ENCODE measurements at regions not wholly inside any gene's neighbourhood (a gene's known extent, or its start where the extent isn't known, plus 50 kb on each side); places are given as distances from the start of the nearest gene placed in this dataset.

DNA sequence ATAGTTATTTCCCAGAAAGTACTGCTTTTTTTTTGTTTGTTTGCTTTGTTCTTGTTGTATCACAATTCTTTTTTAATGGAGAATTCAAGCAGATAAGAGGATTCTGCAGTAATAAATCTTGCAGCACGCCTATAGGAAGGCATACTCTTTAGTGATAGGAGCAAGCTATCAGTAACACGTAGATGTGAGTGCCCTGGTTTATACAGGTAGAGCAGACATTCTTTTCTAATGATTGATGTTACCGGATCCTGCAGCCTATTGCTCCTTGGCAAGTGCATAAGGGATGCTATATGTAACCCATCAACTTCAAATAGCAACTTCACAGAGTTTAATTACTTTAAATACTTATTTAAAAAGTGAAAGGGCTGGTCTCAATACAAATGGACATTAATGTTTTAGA, 834.2 kb upstream of the GCFC2 start:
- Histone ChIP-seq H3K4me1 (ENCODE audit: insufficient read depth, low read length) (no peaks in the 10 kb centered on the region), H3K79me2 (ENCODE audit: insufficient read depth, low read length) (no peaks in the 10 kb centered on the region), H3K27me3 (ENCODE audit: insufficient read depth, low read length) (no peaks in the 10 kb centered on the region), H3K9me3 (ENCODE audit: low read depth, low read length) (no peaks in the 10 kb centered on the region), H3K36me3 (ENCODE audit: insufficient read depth, low read length) (no peaks in the 10 kb centered on the region), H2AFZ (ENCODE audit: low read length) (no peak overlapping the region), H4K20me1 (ENCODE audit: insufficient read depth, low read length) (no peaks in the 10 kb centered on the region), H3K27ac (ENCODE audit: low read depth, low read length) (no peak overlapping the region), H3K4me2 (ENCODE audit: insufficient read depth, low read length) (no peak overlapping the region), H3K4me3 (ENCODE audit: insufficient read depth, low read length) (no peak overlapping the region)
- no peak for DNase-seq (ENCODE audit: insufficient read length, low spot score, missing footprints)
- TF ChIP-seq, protein P1, sequence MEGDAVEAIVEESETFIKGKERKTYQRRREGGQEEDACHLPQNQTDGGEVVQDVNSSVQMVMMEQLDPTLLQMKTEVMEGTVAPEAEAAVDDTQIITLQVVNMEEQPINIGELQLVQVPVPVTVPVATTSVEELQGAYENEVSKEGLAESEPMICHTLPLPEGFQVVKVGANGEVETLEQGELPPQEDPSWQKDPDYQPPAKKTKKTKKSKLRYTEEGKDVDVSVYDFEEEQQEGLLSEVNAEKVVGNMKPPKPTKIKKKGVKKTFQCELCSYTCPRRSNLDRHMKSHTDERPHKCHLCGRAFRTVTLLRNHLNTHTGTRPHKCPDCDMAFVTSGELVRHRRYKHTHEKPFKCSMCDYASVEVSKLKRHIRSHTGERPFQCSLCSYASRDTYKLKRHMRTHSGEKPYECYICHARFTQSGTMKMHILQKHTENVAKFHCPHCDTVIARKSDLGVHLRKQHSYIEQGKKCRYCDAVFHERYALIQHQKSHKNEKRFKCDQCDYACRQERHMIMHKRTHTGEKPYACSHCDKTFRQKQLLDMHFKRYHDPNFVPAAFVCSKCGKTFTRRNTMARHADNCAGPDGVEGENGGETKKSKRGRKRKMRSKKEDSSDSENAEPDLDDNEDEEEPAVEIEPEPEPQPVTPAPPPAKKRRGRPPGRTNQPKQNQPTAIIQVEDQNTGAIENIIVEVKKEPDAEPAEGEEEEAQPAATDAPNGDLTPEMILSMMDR (IDR thresholded peaks at IDR 0.05; ENCODE audit: extremely low read depth, low read depth, low read length) = no peak

DNA sequence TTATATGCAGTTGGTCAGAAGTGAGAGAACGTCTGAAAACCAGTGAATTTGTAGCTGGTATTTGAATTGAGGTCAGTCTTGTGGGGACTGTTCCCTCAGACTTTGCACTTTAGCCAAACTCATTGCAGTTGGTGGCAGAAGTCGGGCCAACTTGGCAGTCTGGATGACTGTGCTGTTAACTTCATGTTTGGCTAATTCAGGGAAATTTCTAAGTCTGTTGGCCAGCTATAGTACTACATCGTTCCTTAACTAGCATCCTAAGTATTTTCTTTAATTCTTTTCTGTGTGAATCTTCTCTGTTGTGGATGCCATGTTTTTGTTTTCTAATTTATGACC, 806.8 kb upstream of the GCFC2 start:
- no peak for DNase-seq (ENCODE audit: insufficient read length, low spot score, missing footprints)
- Histone ChIP-seq H3K9me3 (ENCODE audit: low read depth, low read length) (peaks cover 2% of the 10 kb centered on the region), H3K4me3 (ENCODE audit: insufficient read depth, low read length) (no peak overlapping the region), H3K27ac (ENCODE audit: low read depth, low read length) (no peak overlapping the region), H3K27me3 (ENCODE audit: insufficient read depth, low read length) (no peaks in the 10 kb centered on the region), H2AFZ (ENCODE audit: low read length) (no peak overlapping the region), H3K79me2 (ENCODE audit: insufficient read depth, low read length) (no peaks in the 10 kb centered on the region), H3K4me1 (ENCODE audit: insufficient read depth, low read length) (no peaks in the 10 kb centered on the region), H3K4me2 (ENCODE audit: insufficient read depth, low read length) (no peak overlapping the region), H3K36me3 (ENCODE audit: insufficient read depth, low read length) (no peaks in the 10 kb centered on the region), H4K20me1 (ENCODE audit: insufficient read depth, low read length) (no peaks in the 10 kb centered on the region)
- TF ChIP-seq, protein P1 (IDR thresholded peaks at IDR 0.05; ENCODE audit: extremely low read depth, low read depth, low read length) = no peak

- Histone ChIP-seq H3K36me3 (ENCODE audit: insufficient read depth, low read length) (no peaks in the 10 kb centered on the region), H4K20me1 (ENCODE audit: insufficient read depth, low read length) (no peaks in the 10 kb centered on the region), H3K4me2 (ENCODE audit: insufficient read depth, low read length) (no peak overlapping the region), H3K27ac (ENCODE audit: low read depth, low read length) (no peak overlapping the region), H3K9me3 (ENCODE audit: low read depth, low read length) (peaks cover 2% of the 10 kb centered on the region), H2AFZ (ENCODE audit: low read length) (no peak overlapping the region), H3K27me3 (ENCODE audit: insufficient read depth, low read length) (no peaks in the 10 kb centered on the region), H3K79me2 (ENCODE audit: insufficient read depth, low read length) (no peaks in the 10 kb centered on the region), H3K4me1 (ENCODE audit: insufficient read depth, low read length) (no peaks in the 10 kb centered on the region), H3K4me3 (ENCODE audit: insufficient read depth, low read length) (no peak overlapping the region)
- DNase-seq (ENCODE audit: insufficient read length, low spot score, missing footprints) = no peak
- TF ChIP-seq, protein P1 (IDR thresholded peaks at IDR 0.05; ENCODE audit: extremely low read depth, low read depth, low read length) = no peak
Observed at GRCh38 chr2:76516861-76517573, 806.3 kb upstream of the GCFC2 start.

GRCh38 chr2:76512201-76512820, 801.6 kb upstream of the GCFC2 start:
- no peak overlapping the region for H3K27ac ChIP-seq (ENCODE audit: low read depth, low read length)
- TF ChIP-seq, protein P1 (IDR thresholded peaks at IDR 0.05; ENCODE audit: extremely low read depth, low read depth, low read length) = no peak
- H3K27me3 ChIP-seq (ENCODE audit: insufficient read depth, low read length) = no peaks in the 10 kb centered on the region

More at GRCh38 chr2:76512201-76512820, 801.6 kb upstream of the GCFC2 start:
- peaks cover 4% of the 10 kb centered on the region for H3K9me3 ChIP-seq (ENCODE audit: low read depth, low read length)
- no peak overlapping the region for H3K4me2 ChIP-seq (ENCODE audit: insufficient read depth, low read length)
- no peaks in the 10 kb centered on the region for H4K20me1 ChIP-seq (ENCODE audit: insufficient read depth, low read length)
- no peak overlapping the region for H3K4me3 ChIP-seq (ENCODE audit: insufficient read depth, low read length)
- H3K79me2 ChIP-seq (ENCODE audit: insufficient read depth, low read length) = no peaks in the 10 kb centered on the region
- no peak for DNase-seq (ENCODE audit: insufficient read length, low spot score, missing footprints)
- no peak overlapping the region for H2AFZ ChIP-seq (ENCODE audit: low read length)
- no peaks in the 10 kb centered on the region for H3K4me1 ChIP-seq (ENCODE audit: insufficient read depth, low read length)
- H3K36me3 ChIP-seq (ENCODE audit: insufficient read depth, low read length) = no peaks in the 10 kb centered on the region
